Heart left ventricle (tissue), 16 donors: ENCODE measurements at regions not wholly inside any gene's neighbourhood (a gene's known extent, or its start where the extent isn't known, plus 50 kb on each side); places are given as distances from the start of the nearest gene placed in this dataset.

Experiments
- ATAC-seq, 4 donors: fragments of 200-7000 bp; cut with Tn5 transposase; one replicate each; pipeline ENCODE4 v1.9.1; 2020 to 2022; ENCODE audit warnings: moderate library complexity in 4 of 4, mild to moderate bottlenecking in 3 of 4, moderate number of reproducible peaks in 1 of 4
- DNase-seq, 5 donors: peaks; one replicate each; pipeline ENCODE4 v3.0.0-alpha.2; 2020
- H3K27ac ChIP-seq, 12 donors: fragments of 200-600 bp; sonication (generic) in 4 of 12; one replicate each; pipeline versions ENCODE4 v1.5.0 to v1.8.0; 2016 to 2022; ENCODE audit warnings: mild to moderate bottlenecking in 2 of 12
- H3K27me3 ChIP-seq, 9 donors: fragments of 200-600 bp; sonication (generic) in 2 of 9; one replicate each; pipeline versions ENCODE4 v1.5.1 to v1.8.0; 2016 to 2022; ENCODE audit warnings: mild to moderate bottlenecking in 3 of 9
- H3K36me3 ChIP-seq, 9 donors: fragments of 200-600 bp; sonication (generic) in 2 of 9; one replicate each; pipeline versions ENCODE4 v1.5.0 to v1.8.0; 2018 to 2022; ENCODE audit warnings: mild to moderate bottlenecking in 2 of 9
- H3K4me1 ChIP-seq, 12 donors: fragments of 200-600 bp; sonication (generic) in 4 of 12; one replicate each; pipeline versions ENCODE4 v1.5.0 to v1.8.0; 2016 to 2022; ENCODE audit warnings: mild to moderate bottlenecking in 3 of 12
- H3K4me3 ChIP-seq, 12 donors: fragments of 200-600 bp; sonication (generic) in 4 of 12; one replicate each; pipeline versions ENCODE4 v1.5.0 to v1.8.0; 2017 to 2022; ENCODE audit warnings: mild to moderate bottlenecking in 9 of 12, moderate library complexity in 4 of 12
- H3K9me3 ChIP-seq, 12 donors: fragments of 200-600 bp; sonication (generic) in 4 of 12; one replicate each; pipeline versions ENCODE4 v1.5.0 to v1.8.0; 2016 to 2022; ENCODE audit warnings: mild to moderate bottlenecking in 1 of 12
- POLR2A ChIP-seq, 2 donors: fragments of 450-650 bp; IDR thresholded peaks; one replicate each; pipeline ENCODE4 v1.6.1; 2017; ENCODE audit warnings: antibody characterized with exemption in 2 of 2, mild to moderate bottlenecking in 2 of 2, moderate library complexity in 2 of 2
- WGBS, 4 donors: extraction: QIAGEN DNeasy Blood & Tissue Kit in 2 of 4; methylation state at CpG; one replicate each; pipeline versions ENCODE4 v1.1.5 to v1.1.7; 2013 to 2018; 5-methylcytosine and 5-hydroxymethylcytosine counted together
- intact Hi-C, 10 donors: fragments of 100-400 bp; cut with DNase I; formaldehyde crosslinking; loops; one replicate each; pipeline versions ENCODE4 v1.11.1 to v1.14.2; 2022
- TF ChIP-seq, protein P1 (sequence below), 12 donors: fragments of 200-600 bp; sonication (generic) in 4 of 12; IDR thresholded peaks; one replicate each; pipeline versions ENCODE4 v1.5.0 to v1.8.0; 2018 to 2022; ENCODE audit warnings: antibody characterized with exemption in 12 of 12, mild to moderate bottlenecking in 5 of 12
- donor health status: ischemic (EF 13 %, LVEDD 7.1; RV severe dilation, severe dysfunction).
- donor health status: healthy with polysubstance abuse.
- donor health status: DM: no; HTN: yes; CAD: no.
- donor health status: DM: no; HTN: no; CAD: no.
- donor health status: ischemic (EF 25% LVEDD 6.9; RV normal size, moderate dysfunction).
- donor health status: ischemic (EF 25% LVEDD 5.7; RV mildly dilated, moderate dysfunction).
- donor health status: healthy.
- donor health status: DM: yes; HTN: yes; CAD: no.
- donor health status: ischemic (EF 35%, LVEDD 5.7; RV mildly dilated, moderate dysfunction).
- donor health status: nonischemic (EF 11% LVEDD 7.7; RV severe dilation, severe dysfunction).
- donor health status: DM: yes; HTN: yes; CAD: no.
- donor health status: PGD.
- donor health status: ischemic (EF 29% LVEDD 5.4; RV normal size, mild dysfunction).
- donor health status: nonischemic (EF 23%, LVEDD 6.1; RV moderate dilation, normal function).

DNA sequence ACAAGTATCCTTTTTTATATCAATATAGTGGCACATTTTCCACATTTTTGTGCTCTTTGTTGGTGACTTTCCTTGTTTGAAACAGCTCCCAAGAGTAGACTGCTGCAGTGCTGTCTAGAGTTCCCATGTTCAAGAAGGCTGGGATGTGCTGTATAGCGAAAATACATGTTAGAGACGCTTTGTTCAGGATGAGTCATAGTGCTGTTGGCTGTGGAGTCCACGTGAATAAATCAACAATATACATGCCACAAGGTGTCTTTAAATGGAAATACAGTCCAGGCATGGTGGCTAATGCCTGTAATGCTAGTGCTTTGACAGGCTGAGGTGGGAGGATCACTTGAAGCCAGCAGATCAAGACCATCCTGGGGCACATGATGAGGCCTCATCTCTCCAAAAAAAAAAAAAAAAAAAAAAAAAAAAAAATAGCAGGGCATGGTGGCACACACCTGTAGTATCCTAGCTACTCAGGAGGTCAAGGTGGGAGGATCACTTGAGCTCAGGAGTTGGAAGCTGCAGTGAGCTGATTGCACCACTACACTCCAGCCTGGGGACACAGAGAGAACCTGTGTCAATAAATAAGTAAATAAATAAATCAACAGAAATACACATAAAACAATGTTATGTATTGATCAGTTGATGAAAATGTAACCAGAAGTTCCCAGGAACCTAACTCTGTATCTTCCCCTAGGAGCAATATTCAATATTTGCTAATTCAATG is 256.8 kb upstream of the STS start:
- DNase-seq (no peak), ATAC-seq (no peak)
- H3K4me1 ChIP-seq: no peaks in the 10 kb centered on the region
- no peak overlapping the region for H3K4me3 ChIP-seq
- TF ChIP-seq, protein P1, sequence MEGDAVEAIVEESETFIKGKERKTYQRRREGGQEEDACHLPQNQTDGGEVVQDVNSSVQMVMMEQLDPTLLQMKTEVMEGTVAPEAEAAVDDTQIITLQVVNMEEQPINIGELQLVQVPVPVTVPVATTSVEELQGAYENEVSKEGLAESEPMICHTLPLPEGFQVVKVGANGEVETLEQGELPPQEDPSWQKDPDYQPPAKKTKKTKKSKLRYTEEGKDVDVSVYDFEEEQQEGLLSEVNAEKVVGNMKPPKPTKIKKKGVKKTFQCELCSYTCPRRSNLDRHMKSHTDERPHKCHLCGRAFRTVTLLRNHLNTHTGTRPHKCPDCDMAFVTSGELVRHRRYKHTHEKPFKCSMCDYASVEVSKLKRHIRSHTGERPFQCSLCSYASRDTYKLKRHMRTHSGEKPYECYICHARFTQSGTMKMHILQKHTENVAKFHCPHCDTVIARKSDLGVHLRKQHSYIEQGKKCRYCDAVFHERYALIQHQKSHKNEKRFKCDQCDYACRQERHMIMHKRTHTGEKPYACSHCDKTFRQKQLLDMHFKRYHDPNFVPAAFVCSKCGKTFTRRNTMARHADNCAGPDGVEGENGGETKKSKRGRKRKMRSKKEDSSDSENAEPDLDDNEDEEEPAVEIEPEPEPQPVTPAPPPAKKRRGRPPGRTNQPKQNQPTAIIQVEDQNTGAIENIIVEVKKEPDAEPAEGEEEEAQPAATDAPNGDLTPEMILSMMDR (IDR thresholded peaks at IDR 0.05): no peak
- no peak for TF ChIP-seq POLR2A (IDR thresholded peaks at IDR 0.05)
- intact Hi-C loops: no loop called here
- WGBS, 4 donors: 79 to 92% (median 89%) methylated on average over 3 of the region's 3 CpGs
- H3K27ac ChIP-seq: no peak overlapping the region
- no peaks in the 10 kb centered on the region for H3K36me3 ChIP-seq
- no peaks in the 10 kb centered on the region for H3K27me3 ChIP-seq
- H3K9me3 ChIP-seq: peaks cover 0 to 4% (median 0%) of the 10 kb centered on the region in 12 donors

DNA sequence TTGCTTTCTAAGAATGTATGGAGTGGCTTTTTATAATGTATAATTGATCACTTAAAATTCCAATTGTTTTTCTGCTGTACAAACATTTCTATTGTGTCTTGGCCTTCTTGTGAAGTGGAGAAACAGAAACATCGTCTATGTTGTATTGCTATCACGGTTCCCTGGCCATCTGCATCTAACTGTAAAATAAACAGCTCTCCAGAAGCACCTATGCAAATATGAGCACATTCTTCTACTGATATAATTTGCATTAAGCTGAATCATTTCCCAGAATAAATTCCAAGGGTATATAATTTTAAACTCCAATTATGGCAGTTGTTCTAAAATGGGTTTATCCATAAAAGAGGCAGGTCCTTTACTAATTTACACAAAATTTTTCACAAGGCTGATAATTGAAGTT is 261.6 kb upstream of the STS start:
- Histone ChIP-seq H3K4me3 (no peak overlapping the region), H3K9me3 (no peaks in the 10 kb centered on the region), H3K4me1 (no peaks in the 10 kb centered on the region), H3K27me3 (no peaks in the 10 kb centered on the region), H3K36me3 (no peaks in the 10 kb centered on the region), H3K27ac (no peak overlapping the region)
- TF ChIP-seq, protein P1 (IDR thresholded peaks at IDR 0.05): no peak
- no peak for TF ChIP-seq POLR2A (IDR thresholded peaks at IDR 0.05)
- 82 to 90% (median 87%) methylated on average over 2 of the region's 2 CpGs for WGBS, 4 donors
- DNase-seq (no peak), ATAC-seq (no peak)
- intact Hi-C loops: no loop called here

DNA sequence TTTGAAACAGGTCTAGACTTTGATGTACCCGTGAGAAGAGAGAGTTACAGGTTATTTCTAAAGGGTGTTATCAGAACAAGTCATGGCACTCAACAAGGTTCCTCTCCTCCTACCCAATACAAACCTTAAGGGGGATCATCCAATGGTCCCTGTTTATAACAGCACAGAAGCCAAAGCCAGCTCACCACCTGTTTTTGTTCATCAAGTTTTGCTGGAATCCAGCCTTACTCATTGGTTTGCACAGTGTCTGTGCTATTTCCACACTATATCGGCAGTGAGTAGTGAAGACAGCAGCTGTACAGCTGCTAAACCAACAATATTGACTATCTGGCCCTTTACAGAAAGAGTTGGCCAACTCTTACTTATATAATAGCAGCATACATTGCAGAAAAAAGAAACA is 262.1 kb upstream of the STS start:
- TF ChIP-seq POLR2A (IDR thresholded peaks at IDR 0.05): no peak
- TF ChIP-seq, protein P1 (IDR thresholded peaks at IDR 0.05): no peak
- Histone ChIP-seq H3K27ac (no peak overlapping the region), H3K36me3 (no peaks in the 10 kb centered on the region), H3K27me3 (no peaks in the 10 kb centered on the region), H3K4me1 (no peaks in the 10 kb centered on the region), H3K4me3 (no peak overlapping the region), H3K9me3 (no peaks in the 10 kb centered on the region)
- ATAC-seq (no peak), DNase-seq (no peak)
- WGBS, 4 donors: 41 to 84% (median 76%) methylated on average over 2 of the region's 2 CpGs
- intact Hi-C loops: no loop called here

DNA sequence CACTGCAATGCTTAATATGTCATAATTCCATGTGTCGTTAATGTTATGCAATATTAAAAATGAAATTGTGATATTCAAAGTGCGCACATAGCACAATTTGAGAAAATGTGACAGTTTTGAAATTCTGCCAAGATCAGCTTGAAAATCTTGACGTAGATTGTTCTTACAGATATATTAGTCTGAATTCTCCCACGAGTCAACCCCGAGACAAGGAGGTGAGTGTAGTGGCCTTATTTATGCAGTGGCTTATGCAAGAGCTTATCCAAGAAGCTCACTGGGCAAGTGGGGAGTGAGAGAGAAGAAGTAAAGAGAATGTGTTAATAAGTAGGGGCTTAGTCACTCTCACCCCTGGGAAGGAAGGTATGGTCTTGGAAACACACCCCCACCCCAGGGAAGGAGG is 286.1 kb upstream of the STS start:
- no peak for TF ChIP-seq POLR2A (IDR thresholded peaks at IDR 0.05)
- TF ChIP-seq, protein P1 (IDR thresholded peaks at IDR 0.05): no peak
- intact Hi-C loops: no loop called here
- no peaks in the 10 kb centered on the region for H3K4me1 ChIP-seq

More for the DNA sequence above, 286.1 kb upstream of the STS start:
- ATAC-seq (no peak), DNase-seq (no peak)
- Histone ChIP-seq H3K4me3 (no peak overlapping the region), H3K9me3 (peaks cover 0 to 18% (median 0%) of the 10 kb centered on the region in 12 donors), H3K27me3 (no peaks in the 10 kb centered on the region), H3K36me3 (no peaks in the 10 kb centered on the region), H3K27ac (no peak overlapping the region)
- WGBS, 4 donors: 81 to 90% (median 88%) methylated on average over 5 of the region's 5 CpGs
